ENCODE measurements at regions not wholly inside any gene's neighbourhood (a gene's known extent, or its start where the extent isn't known, plus 50 kb on each side); places are given as distances from the start of the nearest gene placed in this dataset.

GRCh38 chr9:86798966-86799365, 148.3 kb downstream of the GAS1 start:
- TF ChIP-seq CTCF (conservative IDR thresholded peaks at IDR 0.05) (no peak), ZFX (IDR thresholded peaks at IDR 0.05) (no peak)
